HCT116 (cell line): ENCODE measurements at regions not wholly inside any gene's neighbourhood (a gene's known extent, or its start where the extent isn't known, plus 50 kb on each side); places are given as distances from the start of the nearest gene placed in this dataset.

Experiments
- ATAC-seq: fragments of 200-7000 bp; cut with Tn5 transposase; 2 replicates; pipeline ENCODE4 v1.9.1; 2020; ENCODE audit warnings: mild to moderate bottlenecking, moderate library complexity
- BruUV-seq: library from RNA; stranded (reverse); fragments of 400-500 nt; replicated peaks from 2 replicates; lab custom pipeline; 2021; lab: Mats Ljungman, UMichigan
- CTCF ChIA-PET: fragments of 300-600 bp; sonication (Branson Sonifier 250); formaldehyde crosslinking; loops from one replicate; lab custom pipeline; 2021; ENCODE audit warnings: antibody characterized with exemption; lab: Charles Lee
- POLR2A ChIA-PET: fragments of 300-600, 350-600 bp; sonication (Branson Sonifier 250); formaldehyde crosslinking; loops from one replicate; lab custom pipeline; 2021; ENCODE audit warnings: antibody characterized with exemption; lab: Charles Lee
- RAD21 ChIA-PET, 2 experiments: fragments of 300-600 bp; sonication (Branson Sonifier 250); formaldehyde crosslinking; loops; one replicate each; lab custom pipeline; 2023; ENCODE audit warnings: low total read pairs in 2 of 2; ENCODE audit not compliant: uncharacterized antibody in 2 of 2, unreplicated experiment in 2 of 2, low non-redundant PET in 1 of 2; lab: Charles Lee
- DNase-seq: peaks from one replicate; pipeline ENCODE4 v3.0.0-alpha.2; 2010; ENCODE audit warnings: low read depth, low spot score
- H2AFZ ChIP-seq: fragments of 200-600 bp; shearing (Covaris generic), sonication (generic); 2 replicates; pipeline ENCODE4 v1.6.1; 2017; ENCODE audit warnings: low read depth, mixed run types, mixed read lengths, antibody characterized with exemption, low read length; ENCODE audit not compliant: poor library complexity, severe bottlenecking
- H3K27ac ChIP-seq: 2 replicates; pipeline ENCODE4 v1.5.1; 2012; ENCODE audit warnings: low read depth, low read length
- H3K27me3 ChIP-seq: fragments of 200-600 bp; sonication (generic); 2 replicates; pipeline ENCODE4 v1.6.1; 2016; ENCODE audit warnings: mixed run types, low read length, mixed read lengths; ENCODE audit not compliant: insufficient read depth
- H3K36me3 ChIP-seq, 2 experiments: fragments of 200-500 bp in 1 of 2; fragments of 200-600 bp in 1 of 2; sonication (Bioruptor generic) in 1 of 2; sonication (generic) in 1 of 2; 2 replicates each; pipeline versions ENCODE4 v1.5.1 to v1.6.1; 2014 to 2016; ENCODE audit warnings: low read length in 2 of 2, inconsistent platforms in 1 of 2, mixed read lengths in 1 of 2, mixed run types in 1 of 2; ENCODE audit not compliant: insufficient read depth in 2 of 2, control insufficient read depth in 1 of 2
- H3K4me1 ChIP-seq, 2 experiments: fragments of 200-600 bp in 1 of 2; sonication (generic) in 1 of 2; 2 replicates each; pipeline versions ENCODE4 v1.5.1 to v1.6.1; 2012 to 2017; ENCODE audit warnings: low read length in 2 of 2, inconsistent platforms in 1 of 2, mild to moderate bottlenecking in 1 of 2, mixed read lengths in 1 of 2, mixed run types in 1 of 2, moderate library complexity in 1 of 2; ENCODE audit not compliant: insufficient read depth in 2 of 2, control insufficient read depth in 1 of 2
- H3K4me2 ChIP-seq: fragments of 200-600 bp; sonication (generic); 2 replicates; pipeline ENCODE4 v1.6.1; 2017; ENCODE audit warnings: mixed run types, low read length, mixed read lengths
- H3K4me3 ChIP-seq, 2 experiments: fragments of 200-600 bp in 1 of 2; sonication (generic) in 1 of 2; replicated peaks in 1 of 2; 2 replicates each; pipeline ENCODE4 v1.5.1; 2011 to 2016; ENCODE audit warnings: low read length in 2 of 2, control low read depth in 1 of 2, low read depth in 1 of 2, mild to moderate bottlenecking in 1 of 2, mixed read lengths in 1 of 2, mixed run types in 1 of 2
- H3K79me2 ChIP-seq: fragments of 200-600 bp; sonication (generic); 2 replicates; pipeline ENCODE4 v1.6.1; 2017; ENCODE audit warnings: mild to moderate bottlenecking, mixed run types, low read length, moderate library complexity, mixed read lengths; ENCODE audit not compliant: insufficient read depth
- H3K9ac ChIP-seq: fragments of 200-600 bp; sonication (generic); 2 replicates; pipeline ENCODE4 v1.6.1; 2016; ENCODE audit warnings: low read length, mixed read lengths
- H3K9me2 ChIP-seq: fragments of 200-600 bp; sonication (generic), shearing (Covaris generic); 2 replicates; pipeline ENCODE4 v1.6.1; 2017; ENCODE audit warnings: mixed run types, mild to moderate bottlenecking, moderate library complexity; ENCODE audit not compliant: insufficient read depth
- H3K9me3 ChIP-seq, 2 experiments: fragments of 200-500 bp in 1 of 2; fragments of 200-600 bp in 1 of 2; sonication (Bioruptor generic) in 1 of 2; sonication (generic) in 1 of 2; 2 replicates each; pipeline ENCODE4 v1.6.1; 2014 to 2017; ENCODE audit warnings: low read length in 2 of 2, mixed read lengths in 2 of 2, inconsistent platforms in 1 of 2, low read depth in 1 of 2, mild to moderate bottlenecking in 1 of 2, mixed run types in 1 of 2, moderate library complexity in 1 of 2; ENCODE audit not compliant: control insufficient read depth in 1 of 2, insufficient read depth in 1 of 2
- H4K20me1 ChIP-seq: fragments of 200-600 bp; sonication (generic), shearing (Covaris generic); 2 replicates; pipeline ENCODE4 v1.6.1; 2017; ENCODE audit warnings: mixed run types, mild to moderate bottlenecking, moderate library complexity; ENCODE audit not compliant: insufficient read depth
- CBX3 ChIP-seq: IDR thresholded peaks from 2 replicates; pipeline ENCODE4 v1.6.1; 2012; ENCODE audit warnings: low read depth
- CEBPB ChIP-seq: IDR thresholded peaks from 2 replicates; pipeline ENCODE4 v1.6.1; 2012; ENCODE audit warnings: low read depth
- CTCF ChIP-seq, 3 experiments: fragments of 200-600 bp in 1 of 3; sonication (generic) in 1 of 3; IDR thresholded peaks in 2 of 3; conservative IDR thresholded peaks in 1 of 3; 2 replicates each; pipeline ENCODE4 v1.5.1; 2012 to 2017; ENCODE audit warnings: low read depth in 2 of 3, low read length in 2 of 3, antibody characterized with exemption in 1 of 3, borderline replicate concordance in 1 of 3, control low read depth in 1 of 3, mild to moderate bottlenecking in 1 of 3, mixed read lengths in 1 of 3, mixed run types in 1 of 3, moderate library complexity in 1 of 3; ENCODE audit not compliant: insufficient read depth in 1 of 3
- ELF1 ChIP-seq: IDR thresholded peaks from 2 replicates; pipeline ENCODE4 v1.6.1; 2012; ENCODE audit warnings: low read depth, borderline replicate concordance
- EZH2 ChIP-seq: fragments of 200-600 bp; sonication (generic); IDR thresholded peaks from 2 replicates; pipeline ENCODE4 v1.6.1; 2017; ENCODE audit warnings: antibody characterized with exemption, mixed run types
- EZH2phosphoT487 ChIP-seq: fragments of 200-600 bp; IDR thresholded peaks from 2 replicates; pipeline ENCODE4 v1.6.1; 2018; ENCODE audit warnings: antibody characterized with exemption, borderline replicate concordance
- FOSL1 ChIP-seq: IDR thresholded peaks from 2 replicates; pipeline ENCODE4 v1.6.1; 2012; ENCODE audit warnings: low read depth
- SRF ChIP-seq: IDR thresholded peaks from 2 replicates; pipeline ENCODE4 v1.6.1; 2012; ENCODE audit warnings: low read depth
- TCF7L2 ChIP-seq: IDR thresholded peaks from 2 replicates; pipeline ENCODE4 v1.7.0; 2011; ENCODE audit warnings: borderline replicate concordance, inconsistent platforms; ENCODE audit not compliant: insufficient read depth, insufficient read length; ENCODE audit errors: extremely low read depth
- YY1 ChIP-seq: IDR thresholded peaks from 2 replicates; pipeline ENCODE4 v1.6.1; 2011; ENCODE audit warnings: low read length, low read depth, moderate library complexity, mild to moderate bottlenecking; ENCODE audit not compliant: insufficient replicate concordance; ENCODE audit errors: extremely low read depth
- ZFX ChIP-seq: fragments of 450-650 bp; IDR thresholded peaks from 2 replicates; pipeline ENCODE4 v1.6.1; 2017
- intact Hi-C: fragments of 100-400 bp; cut with micrococcal nuclease; formaldehyde crosslinking; loops from 2 replicates; pipeline ENCODE4 v1.10.0; 2022
- TF ChIP-seq, protein P1 (sequence below): IDR thresholded peaks from 2 replicates; pipeline ENCODE4 v1.6.1; 2012

GRCh38 chr2:212908031-212908430 lies 243.4 kb downstream of the IKZF2 start (continued):
- TF ChIP-seq CTCF (IDR thresholded peaks at IDR 0.05 in 2 of 3, conservative IDR thresholded peaks at IDR 0.05 in 1 of 3; ENCODE audit: borderline replicate concordance in 1 of 3, insufficient read depth in 1 of 3, low read depth in 2 of 3, low read length in 2 of 3) (no peak), TCF7L2 (no peak)

- no peaks in the 10 kb centered on the region for H3K36me3 ChIP-seq
- no TSS peak for BruUV-seq
- CTCF ChIA-PET = interaction anchor here (1.2 kb wide), 1 partner anchor 15 kb away, joined by 3 read pairs; no protein-coding TSS in a partner anchor
- H3K27ac ChIP-seq = no peak overlapping the region
- intact Hi-C loops = no loop called here
- H3K9me3 ChIP-seq = no peaks in the 10 kb centered on the region
- no peaks in the 10 kb centered on the region for H4K20me1 ChIP-seq
- no peaks in the 10 kb centered on the region for H3K79me2 ChIP-seq
- no peak overlapping the region for H3K4me2 ChIP-seq
- RAD21 ChIA-PET = no interaction called here
- POLR2A ChIA-PET = no interaction called here
- H3K27me3 ChIP-seq = no peaks in the 10 kb centered on the region
- no peaks in the 10 kb centered on the region for H3K9me2 ChIP-seq
- no peak for TF ChIP-seq CBX3
- no peak for TF ChIP-seq TCF7L2
- TF ChIP-seq EZH2phosphoT487 = no peak
- no peak for TF ChIP-seq EZH2
- TF ChIP-seq SRF = no peak
- no peak for TF ChIP-seq ELF1
- TF ChIP-seq, protein P1, sequence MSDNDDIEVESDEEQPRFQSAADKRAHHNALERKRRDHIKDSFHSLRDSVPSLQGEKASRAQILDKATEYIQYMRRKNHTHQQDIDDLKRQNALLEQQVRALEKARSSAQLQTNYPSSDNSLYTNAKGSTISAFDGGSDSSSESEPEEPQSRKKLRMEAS = no peak
- no peak for TF ChIP-seq ZFX
- TF ChIP-seq FOSL1 = no peak
- TF ChIP-seq YY1 = no peak
- no peak for TF ChIP-seq CEBPB
- TF ChIP-seq, all 23 proteins: peak for 0
- Histone ChIP-seq H3K4me1 (0 out of 4 replicates have a peak, but pooled peaks cover 0 to 4% of the 10 kb centered on the region in 2 experiments), H3K4me3 (no peak overlapping the region), H2AFZ (no peak overlapping the region), H3K9ac (no peak overlapping the region)
- DNase-seq (no peak), ATAC-seq (no peak)
Measured at GRCh38 chr2:212906620-212907019, 244.8 kb downstream of the IKZF2 start.
